GM13976 (cell line): ENCODE measurements at regions not wholly inside any gene's neighbourhood (a gene's known extent, or its start where the extent isn't known, plus 50 kb on each side); places are given as distances from the start of the nearest gene placed in this dataset.

Experiments used
- DNase-seq: peaks from one replicate; pipeline ENCODE4 v3.0.0; 2012; ENCODE audit warnings: low spot score
- in situ Hi-C: fragments of 300-500 bp; cut with MboI; formaldehyde crosslinking; loops from one replicate; pipeline ENCODE4 v1.12.0; 2022; ENCODE audit warnings: low sequenced_read_pairs, mixed read lengths, inconsistent platforms; ENCODE audit not compliant: unreplicated experiment
- TF ChIP-seq, protein P1 (sequence below): IDR thresholded peaks from 2 replicates; pipeline ENCODE4 v1.5.1; 2012; ENCODE audit warnings: borderline replicate concordance, mild to moderate bottlenecking; ENCODE audit not compliant: insufficient read depth; ENCODE audit errors: extremely low read depth, missing control alignments, control extremely low read depth

- TF ChIP-seq, protein P1, sequence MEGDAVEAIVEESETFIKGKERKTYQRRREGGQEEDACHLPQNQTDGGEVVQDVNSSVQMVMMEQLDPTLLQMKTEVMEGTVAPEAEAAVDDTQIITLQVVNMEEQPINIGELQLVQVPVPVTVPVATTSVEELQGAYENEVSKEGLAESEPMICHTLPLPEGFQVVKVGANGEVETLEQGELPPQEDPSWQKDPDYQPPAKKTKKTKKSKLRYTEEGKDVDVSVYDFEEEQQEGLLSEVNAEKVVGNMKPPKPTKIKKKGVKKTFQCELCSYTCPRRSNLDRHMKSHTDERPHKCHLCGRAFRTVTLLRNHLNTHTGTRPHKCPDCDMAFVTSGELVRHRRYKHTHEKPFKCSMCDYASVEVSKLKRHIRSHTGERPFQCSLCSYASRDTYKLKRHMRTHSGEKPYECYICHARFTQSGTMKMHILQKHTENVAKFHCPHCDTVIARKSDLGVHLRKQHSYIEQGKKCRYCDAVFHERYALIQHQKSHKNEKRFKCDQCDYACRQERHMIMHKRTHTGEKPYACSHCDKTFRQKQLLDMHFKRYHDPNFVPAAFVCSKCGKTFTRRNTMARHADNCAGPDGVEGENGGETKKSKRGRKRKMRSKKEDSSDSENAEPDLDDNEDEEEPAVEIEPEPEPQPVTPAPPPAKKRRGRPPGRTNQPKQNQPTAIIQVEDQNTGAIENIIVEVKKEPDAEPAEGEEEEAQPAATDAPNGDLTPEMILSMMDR: no peak
- in situ Hi-C loops: no loop called here
- no peak for DNase-seq
Measured at GRCh38 chr20:61118429-61119224, 133.4 kb upstream of the CDH4 start.

GRCh38 chr20:61119273-61119672, 132.8 kb upstream of the CDH4 start:
- TF ChIP-seq, protein P1: no peak
- in situ Hi-C loops: no loop called here
- no peak for DNase-seq

- in situ Hi-C loops: no loop called here
- DNase-seq: no peak
- TF ChIP-seq, protein P1: no peak
Measured at GRCh38 chr20:61119794-61120410, 132.2 kb upstream of the CDH4 start.

DNA sequence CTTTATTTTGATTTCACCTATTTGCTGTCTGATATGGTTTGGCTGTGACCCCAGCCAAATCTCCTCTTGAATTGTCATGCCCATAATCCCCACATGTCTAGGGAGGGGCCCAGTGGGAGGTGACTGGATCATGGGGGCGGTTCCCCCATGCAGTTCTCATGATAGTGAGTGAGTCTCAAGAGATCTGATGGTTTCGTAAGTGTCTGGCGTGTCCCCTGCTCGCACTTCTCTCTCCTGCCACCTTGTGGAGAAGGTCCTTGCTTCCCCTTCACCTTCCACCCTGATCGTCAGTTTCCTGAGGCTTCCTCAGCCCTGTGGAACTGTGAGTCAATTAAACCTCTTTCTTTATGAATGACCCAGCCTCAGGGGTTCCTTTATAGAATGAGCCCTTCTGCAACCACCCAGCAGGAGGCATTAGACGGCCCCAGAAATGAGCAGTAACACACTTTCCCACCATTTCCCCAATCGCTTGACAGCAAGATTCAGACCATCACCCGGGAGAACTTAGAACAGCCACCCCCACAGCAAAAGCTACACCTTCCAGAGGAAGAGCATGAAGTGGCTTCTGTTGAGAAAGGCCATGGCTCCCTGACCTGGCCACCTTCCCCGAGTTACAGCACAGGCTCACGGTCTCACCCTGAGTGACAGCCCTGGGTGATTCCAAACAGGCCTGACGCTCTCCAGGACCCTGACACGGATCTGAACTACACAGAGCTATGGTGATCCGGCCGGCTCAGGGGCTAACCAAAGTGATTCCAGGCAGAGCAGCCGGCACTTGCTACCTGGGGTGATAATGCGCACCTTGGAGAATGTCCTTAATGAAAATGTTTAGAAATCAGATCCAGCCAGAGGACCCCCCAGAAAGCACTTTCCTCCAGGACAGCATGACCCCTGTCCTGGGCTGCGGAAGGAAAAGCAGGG, 131.2 kb upstream of the CDH4 start:
- DNase-seq: no peak
- in situ Hi-C loops: no loop called here
- TF ChIP-seq, protein P1: no peak

DNA sequence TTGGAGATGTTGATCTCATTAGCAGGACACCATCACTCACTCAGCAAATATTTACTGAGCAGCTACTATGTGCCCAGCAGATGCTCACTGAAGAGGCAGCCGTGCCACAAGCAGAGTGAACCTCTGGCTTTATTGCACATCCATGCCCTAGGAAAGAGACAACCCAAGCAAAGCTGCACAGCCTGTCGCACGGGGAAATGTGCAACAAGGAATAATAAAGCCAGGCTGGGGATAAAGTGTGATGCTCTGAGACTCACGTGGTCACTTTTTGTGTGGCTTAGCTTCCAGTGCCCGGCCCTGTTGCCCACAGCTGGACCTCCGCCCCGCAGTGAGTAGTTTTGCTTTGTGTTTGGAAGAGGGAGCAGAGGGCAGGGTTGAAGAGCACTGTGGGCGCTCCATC, 130.4 kb upstream of the CDH4 start:
- TF ChIP-seq, protein P1: no peak
- no peak for DNase-seq
- in situ Hi-C loops: no loop called here

DNA sequence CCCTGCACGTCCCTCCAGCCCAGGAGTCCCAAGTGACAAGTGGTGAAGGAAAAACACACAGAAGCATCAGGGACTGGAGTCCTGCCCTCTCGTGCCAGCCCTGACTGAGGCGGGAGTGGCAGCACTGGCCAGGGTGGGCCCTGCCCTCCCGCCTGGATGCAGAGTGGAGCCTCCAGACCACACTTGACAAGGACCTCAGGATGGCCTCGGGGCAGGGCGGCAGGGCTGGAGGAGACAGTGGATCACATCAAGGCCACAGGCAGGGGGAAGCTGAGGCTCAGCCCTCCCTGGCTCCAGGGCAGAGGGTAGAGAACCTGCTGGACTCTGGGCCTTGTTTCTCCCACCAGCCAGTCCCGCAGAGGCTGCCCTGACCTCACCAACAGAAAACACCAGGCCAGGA, 128.8 kb upstream of the CDH4 start:
- in situ Hi-C loops: no loop called here

More for the DNA sequence above, 128.8 kb upstream of the CDH4 start:
- no peak for DNase-seq
- TF ChIP-seq, protein P1: no peak
